IMR-90 (cell line): ENCODE measurements at regions not wholly inside any gene's neighbourhood (a gene's known extent, or its start where the extent isn't known, plus 50 kb on each side); places are given as distances from the start of the nearest gene placed in this dataset.

Experiments
- CTCF ChIP-seq: conservative IDR thresholded peaks from 2 replicates; pipeline ENCODE4 v1.5.1; 2012; ENCODE audit warnings: mild to moderate bottlenecking, low read depth, low read length, improper control_type of control experiment
- RCOR1 ChIP-seq: IDR thresholded peaks from 2 replicates; pipeline ENCODE4 v1.6.1; 2012; ENCODE audit warnings: mild to moderate bottlenecking, low read length, improper control_type of control experiment; ENCODE audit not compliant: insufficient replicate concordance
- USF2 ChIP-seq: fragments of 150-350 bp; IDR thresholded peaks from 2 replicates; pipeline ENCODE4 v1.6.1; 2017; ENCODE audit warnings: mild to moderate bottlenecking, antibody characterized with exemption, low read length, low read depth

GRCh38 chr6:140183881-140184280 is 809.4 kb upstream of the CITED2 start:
- TF ChIP-seq CTCF (no peak), USF2 (no peak), RCOR1 (no peak)
